Stimulated activated CD8-positive, alpha-beta memory T cell treated with anti-CD3 and anti-CD28 coated beads, Interleukin-4, amount 100 ng/mL, for 24 hours (primary cell): ENCODE measurements at regions not wholly inside any gene's neighbourhood (a gene's known extent, or its start where the extent isn't known, plus 50 kb on each side); places are given as distances from the start of the nearest gene placed in this dataset.

Experiments
- DNase-seq: peaks from one replicate; pipeline ENCODE4 v3.0.0-alpha.2; 2020; ENCODE audit warnings: low read depth

DNA sequence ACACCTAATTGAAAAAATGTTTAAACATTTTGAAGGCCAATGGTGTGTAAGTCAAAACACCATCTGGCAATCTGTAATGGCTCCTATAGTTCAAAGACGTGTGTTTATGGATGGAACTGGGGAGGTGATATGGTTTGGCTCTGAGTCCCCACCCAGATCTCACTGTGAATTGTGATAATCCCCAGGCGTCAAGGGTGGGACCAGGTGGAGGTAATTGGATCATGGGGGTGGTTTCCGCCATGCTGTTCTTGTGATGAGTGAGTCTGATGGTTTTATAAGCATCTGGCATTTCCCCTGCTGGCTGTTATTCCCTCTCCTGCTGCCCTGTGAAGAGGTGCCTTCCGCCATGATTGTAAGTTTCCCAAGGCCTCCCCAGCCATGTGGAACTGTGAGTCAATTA is 52.2 kb downstream of the ADRA2C start:
- no peak for DNase-seq

DNA sequence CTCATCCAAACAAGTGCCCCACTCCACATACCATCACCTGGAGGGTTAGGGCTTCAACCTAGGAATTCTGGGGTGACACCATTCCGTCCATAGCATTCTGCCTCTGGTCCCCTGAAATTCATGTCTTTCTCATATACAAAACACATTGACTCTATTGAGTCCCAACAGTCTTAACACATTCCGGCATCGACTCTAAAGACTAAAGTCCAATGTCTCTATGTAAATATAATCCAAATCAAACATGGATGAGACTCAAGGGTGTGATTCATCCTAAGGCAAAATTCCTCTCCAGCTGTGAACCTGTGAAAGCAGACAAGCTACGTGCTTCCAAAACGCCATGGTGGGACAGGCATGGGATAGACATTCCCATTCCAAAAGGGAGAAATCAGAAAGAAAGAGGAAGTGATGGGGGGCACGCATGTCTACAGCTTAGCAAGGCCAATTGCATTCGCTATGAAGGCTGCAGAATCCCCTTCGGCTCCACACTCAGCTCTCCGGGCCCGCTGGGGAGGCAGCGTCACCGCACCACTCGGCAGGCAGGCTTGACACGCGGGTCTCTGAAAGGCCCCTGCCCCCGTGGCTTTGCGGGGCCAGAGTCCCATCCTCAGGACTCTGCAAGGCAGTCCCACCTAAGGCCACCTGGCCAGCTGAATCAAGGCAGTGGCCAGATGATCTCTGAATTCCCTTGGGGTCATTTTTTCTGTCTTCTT is 53.2 kb downstream of the ADRA2C start:
- DNase-seq, result no peak

GRCh38 chr4:3820016-3820805 is 54.0 kb downstream of the ADRA2C start:
- no peak for DNase-seq

DNA sequence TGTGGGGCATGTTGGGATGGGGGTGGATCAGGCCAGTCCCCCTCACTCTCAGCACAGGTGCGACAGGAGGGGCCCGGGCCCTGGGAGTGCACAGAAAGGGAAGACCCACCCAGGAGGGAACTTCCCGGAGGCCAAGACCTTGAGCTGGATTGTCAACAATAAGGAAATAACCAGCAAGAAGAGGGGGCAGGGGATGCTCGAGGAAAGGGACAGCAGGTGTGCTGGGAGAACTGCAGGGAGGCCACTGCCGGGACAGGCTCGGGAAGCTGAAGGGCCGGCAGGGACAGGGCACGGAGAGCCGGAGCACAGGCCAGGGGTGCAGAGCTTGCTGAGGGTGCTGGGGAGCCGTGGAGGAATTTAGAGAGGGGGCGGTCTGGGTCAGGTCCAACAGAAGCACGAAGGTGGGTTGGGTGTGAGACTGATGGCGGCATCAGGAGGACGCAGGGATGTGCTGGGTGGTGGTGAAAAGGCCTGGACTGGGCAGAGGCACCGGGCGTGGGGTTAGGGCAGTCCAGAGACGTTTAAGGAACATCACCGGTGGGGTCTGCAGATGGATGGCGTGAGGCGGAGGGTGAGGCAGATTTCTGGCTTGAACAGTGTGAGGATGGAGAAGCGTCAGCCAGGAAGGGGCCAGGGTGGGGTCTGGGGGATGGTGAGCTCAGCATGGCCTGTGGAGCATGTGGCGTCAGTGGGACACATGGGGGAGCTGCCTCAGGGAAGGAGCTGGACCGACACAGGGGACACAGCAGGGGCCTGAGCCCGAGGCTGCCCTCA is 54.8 kb downstream of the ADRA2C start:
- DNase-seq, result no peak

- DNase-seq, result no peak
Observed at GRCh38 chr4:3821580-3822229, 55.5 kb downstream of the ADRA2C start.

GRCh38 chr4:3822230-3822947 is 56.2 kb downstream of the ADRA2C start:
- DNase-seq, result no peak

- no peak for DNase-seq
Observed at GRCh38 chr4:3823496-3824341, 57.5 kb downstream of the ADRA2C start.

GRCh38 chr4:3824521-3825270 is 58.5 kb downstream of the ADRA2C start:
- no peak for DNase-seq

GRCh38 chr4:3825530-3825929 is 59.3 kb downstream of the ADRA2C start:
- DNase-seq, result no peak

- DNase-seq, result no peak
Observed at GRCh38 chr4:3826247-3827172, 60.3 kb downstream of the ADRA2C start.

- DNase-seq, result no peak
Observed at GRCh38 chr4:3827616-3828492, 61.7 kb downstream of the ADRA2C start.

- DNase-seq, result no peak
Observed at GRCh38 chr4:3828546-3828945, 62.4 kb downstream of the ADRA2C start.

DNA sequence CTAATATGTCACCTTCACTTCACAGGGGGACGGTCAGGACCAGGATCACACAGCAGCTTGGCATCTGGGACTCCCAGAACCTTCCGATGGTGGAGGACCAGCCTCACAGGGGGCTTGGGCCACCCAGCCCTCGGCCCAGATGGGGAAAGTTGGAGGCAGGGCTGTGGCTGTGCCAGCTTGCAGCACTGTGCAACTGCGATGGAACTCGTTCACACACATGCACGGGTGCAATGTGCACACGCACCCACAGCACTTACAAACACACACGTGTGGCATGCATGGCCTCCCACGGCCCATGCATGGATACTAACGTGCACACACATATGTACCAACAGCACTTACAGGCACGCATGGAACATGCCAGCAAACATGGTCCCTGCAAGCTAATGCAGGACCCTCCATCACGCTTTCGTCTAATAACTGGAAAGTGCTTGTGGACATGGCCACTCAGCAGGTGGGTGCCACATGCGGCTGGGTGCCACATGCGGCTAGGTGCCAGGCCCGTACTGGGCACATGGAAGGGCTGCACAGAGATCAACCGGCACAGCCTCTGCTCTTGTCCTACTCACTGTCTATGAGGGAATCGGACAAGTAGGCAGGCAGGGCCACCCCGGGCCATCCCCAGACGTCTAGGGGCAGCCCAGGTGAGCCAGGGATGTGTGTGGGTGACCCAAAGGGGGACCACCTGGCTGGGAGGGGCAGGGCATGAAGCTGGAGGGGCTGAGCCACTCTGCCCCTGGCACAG is 63.2 kb downstream of the ADRA2C start:
- DNase-seq, result no peak

DNA sequence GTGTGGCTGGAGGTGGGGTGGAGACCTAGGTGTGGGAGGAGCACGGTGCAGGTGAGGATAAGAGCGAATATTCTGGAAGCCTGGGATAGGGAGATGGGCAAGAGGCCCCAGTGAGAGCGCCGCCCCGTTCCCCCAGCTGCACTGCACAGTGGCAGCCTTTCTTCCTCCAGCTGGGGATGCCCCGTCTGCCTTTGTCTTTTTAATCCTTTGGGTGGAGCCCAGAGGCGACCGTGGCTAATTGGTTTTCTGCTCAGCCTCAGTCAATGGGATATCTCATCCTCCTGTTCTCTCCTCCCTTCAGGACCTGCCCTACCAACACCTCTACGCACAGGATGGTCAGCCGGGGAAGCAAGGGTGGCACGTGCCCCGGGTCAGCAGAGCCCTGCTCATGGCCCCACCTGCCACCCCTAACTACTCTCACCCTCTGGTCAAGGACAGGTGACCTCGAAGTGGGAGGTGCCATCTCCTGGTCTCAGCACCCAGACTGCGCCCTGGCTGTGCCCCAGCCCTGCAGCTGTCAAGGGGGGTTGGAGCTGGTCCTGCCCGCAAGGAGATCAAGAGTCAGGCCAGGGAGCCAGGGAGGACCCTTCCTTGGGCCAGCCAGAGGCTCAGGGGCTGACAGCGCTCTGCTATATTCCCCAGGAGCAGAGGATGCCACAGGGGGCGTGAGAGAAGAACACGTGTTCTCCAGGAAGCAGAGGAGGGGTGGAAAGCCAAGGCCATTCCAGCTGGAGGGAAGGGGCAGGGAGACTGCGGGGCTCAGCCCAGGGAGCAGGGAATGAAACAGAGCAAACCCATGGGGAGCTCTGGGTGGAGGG is 64.0 kb downstream of the ADRA2C start:
- no peak for DNase-seq

DNA sequence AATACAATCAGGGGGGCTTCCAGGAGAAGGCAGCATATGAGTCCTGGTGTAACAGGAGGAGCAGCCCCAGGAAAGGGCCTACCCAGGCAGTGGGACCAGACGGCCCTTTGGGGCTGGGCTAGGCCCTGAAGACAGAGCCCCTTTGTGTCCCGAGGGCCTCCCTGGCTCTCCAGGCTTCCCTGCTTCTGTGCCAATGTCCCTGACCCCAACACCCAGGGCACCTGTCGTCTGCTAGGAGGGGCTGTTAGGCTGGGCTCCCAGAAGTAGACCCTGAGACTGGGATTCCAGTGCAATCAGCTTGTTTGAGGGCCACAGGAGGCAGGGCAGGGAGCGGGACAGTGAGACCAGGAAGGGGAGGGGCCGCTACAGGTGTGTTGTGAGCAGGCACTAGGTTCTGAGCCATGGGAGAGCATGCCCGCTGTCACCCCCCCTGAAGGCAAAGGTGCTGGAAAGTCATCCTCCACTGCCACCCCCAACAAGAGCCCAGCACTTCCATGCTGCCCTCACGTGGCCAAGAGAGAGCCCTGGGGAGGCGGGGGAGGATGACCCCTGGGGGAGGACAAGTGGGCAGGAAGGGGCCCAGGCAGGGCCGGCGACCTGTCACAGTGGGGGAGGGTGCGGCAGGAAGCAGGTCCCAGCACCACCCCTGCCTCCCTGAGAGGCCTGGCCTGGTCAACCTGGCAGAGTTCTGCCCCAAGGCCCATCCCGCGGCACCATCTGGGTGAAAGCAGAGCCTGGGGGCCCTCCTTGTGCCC is 64.8 kb downstream of the ADRA2C start:
- DNase-seq, result no peak
